K562 (cell line): ENCODE measurements at regions not wholly inside any gene's neighbourhood (a gene's known extent, or its start where the extent isn't known, plus 50 kb on each side); places are given as distances from the start of the nearest gene placed in this dataset.

Experiments used
- ATAC-seq: fragments of 200-7000 bp; cut with Tn5 transposase; 3 replicates; pipeline ENCODE4 v1.9.1; 2020; ENCODE audit warnings: moderate library complexity
- BruUV-seq: library from RNA; stranded (reverse); fragments of 400-500 nt; replicated peaks from 2 replicates; lab custom pipeline; 2021; lab: Mats Ljungman, UMichigan
- CTCF ChIA-PET: fragments of 300-600 bp; formaldehyde crosslinking; extraction: SDS; loops from one replicate; lab custom pipeline; 2021; ENCODE audit warnings: low intra/inter-chr PET ratio; lab: Yijun Ruan, JAX
- POLR2A ChIA-PET: fragments of 300-600, 350-650 bp; sonication (Branson Sonifier 250); formaldehyde crosslinking; extraction: SDS; loops from one replicate; lab custom pipeline; 2021; ENCODE audit warnings: antibody characterized with exemption, inconsistent platforms; lab: Yijun Ruan, JAX
- DNase-seq, 4 experiments: peaks; one replicate each; pipeline versions ENCODE4 v3.0.0 to v3.0.0-alpha.2; 2011 to 2018; ENCODE audit warnings: low spot score in 3 of 4, mixed read lengths in 3 of 4; ENCODE audit errors: extremely low read depth in 1 of 4
- FAIRE-seq: peaks from 2 replicates; lab custom pipeline; 2011; peaks lifted over from hg19 to GRCh38; lab: Jason Lieb, UNC
- H2AFZ ChIP-seq: 2 replicates; pipeline ENCODE4 v1.6.0; 2011; ENCODE audit warnings: low read depth, low read length, control low read depth, inconsistent platforms
- H3K27ac ChIP-seq: fragments of 200-600 bp; 3 replicates; pipeline ENCODE4 v1.8.0; 2011; ENCODE audit warnings: low read depth, mild to moderate bottlenecking, control low read depth, inconsistent platforms, low read length, moderate library complexity, mixed read lengths; ENCODE audit errors: extremely low read depth
- H3K27me3 ChIP-seq, 2 experiments: fragments of 300-600 bp in 1 of 2; 2 replicates in 1 of 2; 3 replicates in 1 of 2; pipeline versions ENCODE4 v1.6.0 to v1.8.0; 2011; ENCODE audit warnings: inconsistent platforms in 2 of 2, low read length in 2 of 2, mild to moderate bottlenecking in 1 of 2, mixed read lengths in 1 of 2, moderate library complexity in 1 of 2; ENCODE audit not compliant: control insufficient read depth in 2 of 2, insufficient read depth in 2 of 2
- H3K36me3 ChIP-seq: fragments of 300-600 bp; 3 replicates; pipeline ENCODE4 v1.8.0; 2011; ENCODE audit warnings: mild to moderate bottlenecking, low read length, inconsistent platforms; ENCODE audit not compliant: control insufficient read depth, insufficient read depth
- H3K4me1 ChIP-seq, 2 experiments: fragments of 200-600 bp in 1 of 2; replicated peaks in 1 of 2; 2 replicates in 1 of 2; 3 replicates in 1 of 2; pipeline versions ENCODE4 v1.5.1 to v1.8.0; 2011; ENCODE audit warnings: inconsistent platforms in 2 of 2, low read length in 2 of 2, mild to moderate bottlenecking in 1 of 2, mixed read lengths in 1 of 2, moderate library complexity in 1 of 2; ENCODE audit not compliant: control insufficient read depth in 2 of 2, insufficient read depth in 2 of 2
- H3K4me2 ChIP-seq: 2 replicates; pipeline ENCODE4 v1.6.1; 2011; ENCODE audit warnings: low read length, control low read depth, inconsistent platforms, mixed read lengths; ENCODE audit not compliant: insufficient read depth
- H3K4me3 ChIP-seq: fragments of 200-600 bp; sonication (generic), shearing (Covaris generic); 2 replicates; pipeline ENCODE4 v1.5.1; 2016; ENCODE audit warnings: control low read depth, inconsistent platforms
- H3K79me2 ChIP-seq: fragments of 200-600 bp; 3 replicates; pipeline ENCODE4 v1.8.0; 2011; ENCODE audit warnings: low read length, inconsistent platforms; ENCODE audit not compliant: control insufficient read depth, insufficient read depth
- H3K9ac ChIP-seq, 2 experiments: 2 replicates each; pipeline versions ENCODE4 v1.6.0 to v1.6.1; 2011; ENCODE audit warnings: low read depth in 2 of 2, low read length in 2 of 2, control low read depth in 1 of 2, inconsistent platforms in 1 of 2, mild to moderate bottlenecking in 1 of 2, mixed read lengths in 1 of 2; ENCODE audit not compliant: insufficient read depth in 1 of 2
- H3K9me1 ChIP-seq: one replicate; pipeline ENCODE4 v1.6.0; 2011; ENCODE audit warnings: inconsistent platforms, mild to moderate bottlenecking, low read length, moderate library complexity; ENCODE audit not compliant: control insufficient read depth, insufficient read depth
- H3K9me3 ChIP-seq: replicated peaks from 2 replicates; pipeline ENCODE4 v1.5.1; 2011; ENCODE audit warnings: low read depth, low read length, inconsistent platforms; ENCODE audit not compliant: control insufficient read depth, insufficient read depth
- H4K20me1 ChIP-seq: replicated peaks from 2 replicates; pipeline ENCODE4 v1.6.1; 2011; ENCODE audit warnings: low read length, inconsistent platforms, mixed read lengths; ENCODE audit not compliant: control insufficient read depth, insufficient read depth
- CHAMP1 ChIP-seq: fragments of 450-650 bp; IDR thresholded peaks from 2 replicates; pipeline ENCODE4 v1.6.1; 2016; ENCODE audit warnings: mild to moderate bottlenecking
- HLTF ChIP-seq: fragments of 450-650 bp; IDR thresholded peaks from 2 replicates; pipeline ENCODE4 v1.6.1; 2016
- ID3 ChIP-seq, 2 experiments: fragments of 250-450 bp in 1 of 2; fragments of 450-650 bp in 1 of 2; sonication (Bioruptor Pico) in 1 of 2; IDR thresholded peaks; 2 replicates each; pipeline versions ENCODE4 v1.6.1 to v1.8.0; 2016 to 2021; ENCODE audit warnings: mild to moderate bottlenecking in 2 of 2, moderate library complexity in 2 of 2, missing compliant biosample characterization in 1 of 2, missing genetic modification characterization in 1 of 2
- ILF3 ChIP-seq: fragments of 450-650 bp; IDR thresholded peaks from 2 replicates; pipeline ENCODE4 v1.6.1; 2018; ENCODE audit warnings: antibody characterized with exemption, mild to moderate bottlenecking, moderate library complexity, borderline replicate concordance
- NFXL1 ChIP-seq: fragments of 450-650 bp; formaldehyde crosslinking; IDR thresholded peaks from 2 replicates; pipeline ENCODE4 v1.4.0; 2021; ENCODE audit warnings: mild to moderate bottlenecking
- STAT5A ChIP-seq: IDR thresholded peaks from 2 replicates; pipeline ENCODE4 v1.6.1; 2012; ENCODE audit warnings: low read length, inconsistent platforms, borderline replicate concordance
- ZNF134 ChIP-seq: fragments of 250-450 bp; sonication (Bioruptor Pico); conservative IDR thresholded peaks from 2 replicates; pipeline ENCODE4 v1.4.0; 2020
- ZNF146 ChIP-seq: IDR thresholded peaks from one replicate; pipeline ENCODE4 v1.6.1; 2018; ENCODE audit warnings: missing compliant biosample characterization; ENCODE audit not compliant: unreplicated experiment
- WGBS: fragments of 100-300 bp; shearing (Covaris generic); methylation state at CpG from one replicate; pipeline ENCODE4 v1.1.6; 2016; ENCODE audit warnings: low coverage, mixed read lengths; ENCODE audit not compliant: insufficient coverage; ENCODE audit errors: missing lambda C conversion rate; 5-methylcytosine and 5-hydroxymethylcytosine counted together
- in situ Hi-C: fragments of 300-500 bp; cut with MboI; formaldehyde crosslinking; loops from 4 replicates; pipeline ENCODE4 v1.15.0; 2018; ENCODE audit warnings: inconsistent platforms, mixed read lengths
- intact Hi-C: fragments of 100-400 bp; cut with micrococcal nuclease; formaldehyde crosslinking; loops from 2 replicates; pipeline ENCODE4 v1.14.2; 2022
- TF ChIP-seq, protein P1 (sequence below): sonication (generic); formaldehyde crosslinking; IDR thresholded peaks from 2 replicates; pipeline ENCODE4 v1.4.0; 2020; ENCODE audit warnings: mild to moderate bottlenecking, missing genetic modification reagents

GRCh38 chr22:49163258-49163959 lies 664.3 kb downstream of the BRD1 start:
- no peaks in the 10 kb centered on the region for H4K20me1 ChIP-seq
- DNase-seq (no peak), FAIRE-seq (no peak), ATAC-seq (no peak)
- no TSS peak for BruUV-seq
- H3K4me1 ChIP-seq: no peaks in the 10 kb centered on the region
- no peak overlapping the region for H3K27ac ChIP-seq
- TF ChIP-seq CHAMP1 (no peak), ZNF134 (CRISPR knock-in tag) (no peak), NFXL1 (CRISPR knock-in tag) (no peak), ZNF146 (CRISPR knock-in tag) (no peak), HLTF (no peak), ILF3 (no peak), STAT5A (no peak), ID3 (CRISPR knock-in tag; IDR thresholded peaks at IDR 0.05) (no peak), ID3 (tag; IDR thresholded peaks at IDR 0.05) (no peak)
- TF ChIP-seq, protein P1, sequence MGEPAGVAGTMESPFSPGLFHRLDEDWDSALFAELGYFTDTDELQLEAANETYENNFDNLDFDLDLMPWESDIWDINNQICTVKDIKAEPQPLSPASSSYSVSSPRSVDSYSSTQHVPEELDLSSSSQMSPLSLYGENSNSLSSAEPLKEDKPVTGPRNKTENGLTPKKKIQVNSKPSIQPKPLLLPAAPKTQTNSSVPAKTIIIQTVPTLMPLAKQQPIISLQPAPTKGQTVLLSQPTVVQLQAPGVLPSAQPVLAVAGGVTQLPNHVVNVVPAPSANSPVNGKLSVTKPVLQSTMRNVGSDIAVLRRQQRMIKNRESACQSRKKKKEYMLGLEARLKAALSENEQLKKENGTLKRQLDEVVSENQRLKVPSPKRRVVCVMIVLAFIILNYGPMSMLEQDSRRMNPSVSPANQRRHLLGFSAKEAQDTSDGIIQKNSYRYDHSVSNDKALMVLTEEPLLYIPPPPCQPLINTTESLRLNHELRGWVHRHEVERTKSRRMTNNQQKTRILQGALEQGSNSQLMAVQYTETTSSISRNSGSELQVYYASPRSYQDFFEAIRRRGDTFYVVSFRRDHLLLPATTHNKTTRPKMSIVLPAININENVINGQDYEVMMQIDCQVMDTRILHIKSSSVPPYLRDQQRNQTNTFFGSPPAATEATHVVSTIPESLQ (CRISPR knock-in tag): no peak
- H3K36me3 ChIP-seq: no peaks in the 10 kb centered on the region
- no peak overlapping the region for H3K4me2 ChIP-seq
- peaks cover 0 to 15% of the 10 kb centered on the region in 2 experiments; a peak in 2 of 5 replicates for H3K27me3 ChIP-seq
- CTCF ChIA-PET: no interaction called here
- no peak overlapping the region for H2AFZ ChIP-seq
- H3K9ac ChIP-seq: no peak overlapping the region
- WGBS: 0% methylated on average over 14 of the region's 20 CpGs
- no peaks in the 10 kb centered on the region for H3K79me2 ChIP-seq
- in situ Hi-C loops: no loop called here
- no peaks in the 10 kb centered on the region for H3K9me1 ChIP-seq
- no peaks in the 10 kb centered on the region for H3K9me3 ChIP-seq
- POLR2A ChIA-PET: interaction anchor here (0.6 kb wide), 3 partner anchors 28 to 338 kb away, joined by 3 to 4 read pairs (median 3); no protein-coding TSS in a partner anchor
- H3K4me3 ChIP-seq: no peak overlapping the region
- intact Hi-C loops: no loop called here
